ENCODE measurements at regions not wholly inside any gene's neighbourhood (a gene's known extent, or its start where the extent isn't known, plus 50 kb on each side); places are given as distances from the start of the nearest gene placed in this dataset.

DNA sequence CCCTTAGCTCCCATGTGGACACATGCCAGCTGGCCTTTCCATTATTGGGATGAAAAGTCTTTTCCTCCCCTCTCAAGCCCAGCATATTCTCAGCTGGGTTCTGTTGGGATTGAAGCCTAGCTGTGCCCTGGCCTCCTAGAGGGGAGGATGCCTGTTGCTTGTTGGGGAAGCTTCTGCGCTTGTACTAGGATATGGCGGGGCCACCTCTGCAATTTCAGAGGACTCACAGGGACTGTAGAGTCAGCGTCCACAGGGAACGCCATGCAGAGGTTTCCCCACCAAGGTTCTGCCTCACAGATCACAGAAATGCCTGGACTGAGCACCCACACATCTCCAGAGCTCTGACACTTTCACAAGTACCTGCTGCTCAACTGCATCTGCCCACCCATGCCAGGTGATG, 288.7 kb upstream of the FOXQ1 start:
- TF ChIP-seq CTCF (conservative IDR thresholded peaks at IDR 0.05 in 1 of 2, IDR thresholded peaks at IDR 0.05 in 1 of 2; ENCODE audit: low read depth in 1 of 2, low read length in 2 of 2) (no peak), EZH2 (IDR thresholded peaks at IDR 0.05; ENCODE audit: low read length, missing control alignments) (no peak)
